ENCODE measurements at regions not wholly inside any gene's neighbourhood (a gene's known extent, or its start where the extent isn't known, plus 50 kb on each side); places are given as distances from the start of the nearest gene placed in this dataset.

- TF ChIP-seq EGR1 (IDR thresholded peaks at IDR 0.05) (no peak), TAF1 (IDR thresholded peaks at IDR 0.05; ENCODE audit: low read depth) (no peak), EP300 (IDR thresholded peaks at IDR 0.05; ENCODE audit: borderline replicate concordance) (no peak), REST (IDR thresholded peaks at IDR 0.05; ENCODE audit: low read depth) (no peak), RAD21 (IDR thresholded peaks at IDR 0.05; ENCODE audit: low read depth) (no peak), TCF12 (IDR thresholded peaks at IDR 0.05; ENCODE audit: low read depth) (no peak), FOXM1 (IDR thresholded peaks at IDR 0.05; ENCODE audit: borderline replicate concordance, low read depth) (no peak), NFIC (IDR thresholded peaks at IDR 0.05) (no peak), CREB1 (IDR thresholded peaks at IDR 0.05; ENCODE audit: low read depth) (no peak), TEAD4 (IDR thresholded peaks at IDR 0.05) (no peak), USF1 (IDR thresholded peaks at IDR 0.05) (no peak), ZBTB7A (IDR thresholded peaks at IDR 0.05; ENCODE audit: low read depth) (no peak), CEBPB (IDR thresholded peaks at IDR 0.05) (no peak)
Observed at GRCh38 chr19:29439688-29440550, 85.9 kb upstream of the VSTM2B start.
